ENCODE measurements at regions not wholly inside any gene's neighbourhood (a gene's known extent, or its start where the extent isn't known, plus 50 kb on each side); places are given as distances from the start of the nearest gene placed in this dataset.

- no peak for DNase-seq
Measured at GRCh38 chr4:20629186-20630106, 70.8 kb upstream of the PACRGL start.

- DNase-seq = no peak
Measured at GRCh38 chr4:20638825-20639224, 61.4 kb upstream of the PACRGL start.

- no peak for DNase-seq
Measured at GRCh38 chr4:20639346-20639745, 60.9 kb upstream of the PACRGL start.

- no peak for DNase-seq
Measured at GRCh38 chr4:20640989-20641388, 59.3 kb upstream of the PACRGL start.

- no peak for DNase-seq
Measured at GRCh38 chr4:20641976-20642375, 58.3 kb upstream of the PACRGL start.

GRCh38 chr4:20643631-20644030, 56.6 kb upstream of the PACRGL start:
- DNase-seq = no peak

- no peak for DNase-seq
Measured at GRCh38 chr4:20645236-20645635, 55.0 kb upstream of the PACRGL start.

GRCh38 chr4:20646287-20646686, 54.0 kb upstream of the PACRGL start:
- no peak for DNase-seq

Data from nucleus accumbens (tissue), 56 donors.